Stimulated activated CD4-positive, alpha-beta T cell treated with anti-CD3 and anti-CD28 coated beads, TNF-alpha, amount 100 ng/mL, for 24 hours (primary cell): ENCODE measurements at regions not wholly inside any gene's neighbourhood (a gene's known extent, or its start where the extent isn't known, plus 50 kb on each side); places are given as distances from the start of the nearest gene placed in this dataset.

Source experiments
- DNase-seq, 3 experiments: peaks; one replicate each; pipeline ENCODE4 v3.0.0-alpha.2; 2020; ENCODE audit warnings: low read depth in 3 of 3

GRCh38 chrX:98362630-98363029, 1478.9 kb downstream of the RPA4 start:
- DNase-seq = no peak

GRCh38 chrX:98371994-98372393, 1488.3 kb downstream of the RPA4 start:
- no peak for DNase-seq

GRCh38 chrX:98379134-98379533, 1495.4 kb downstream of the RPA4 start:
- no peak for DNase-seq

- no peak for DNase-seq
Measured at GRCh38 chrX:98380106-98380505, 1496.4 kb downstream of the RPA4 start.

- no peak for DNase-seq
Measured at GRCh38 chrX:98380556-98380955, 1496.8 kb downstream of the RPA4 start.

GRCh38 chrX:98398542-98398941, 1514.8 kb downstream of the RPA4 start:
- DNase-seq = no peak

- DNase-seq = no peak
Measured at GRCh38 chrX:98405376-98405775, 1521.7 kb downstream of the RPA4 start.

- no peak for DNase-seq
Measured at GRCh38 chrX:98407584-98407983, 1523.9 kb downstream of the RPA4 start.

GRCh38 chrX:98409867-98410266, 1526.2 kb downstream of the RPA4 start:
- DNase-seq = no peak

GRCh38 chrX:98412058-98412457, 1528.3 kb downstream of the RPA4 start:
- no peak for DNase-seq

- no peak for DNase-seq
Measured at GRCh38 chrX:98422536-98422935, 1538.8 kb downstream of the RPA4 start.

- no peak for DNase-seq
Measured at GRCh38 chrX:98432413-98432812, 1548.7 kb downstream of the RPA4 start.

- no peak for DNase-seq
Measured at GRCh38 chrX:98448524-98448923, 1564.8 kb downstream of the RPA4 start.

GRCh38 chrX:98452456-98452855, 1568.7 kb downstream of the RPA4 start:
- no peak for DNase-seq

- no peak for DNase-seq
Measured at GRCh38 chrX:98459669-98460068, 1576.0 kb downstream of the RPA4 start.

- DNase-seq = no peak
Measured at GRCh38 chrX:98480606-98481005, 1596.9 kb downstream of the RPA4 start.

- no peak for DNase-seq
Measured at GRCh38 chrX:98481636-98482035, 1597.9 kb downstream of the RPA4 start.

GRCh38 chrX:98490670-98491069, 1607.0 kb downstream of the RPA4 start:
- no peak for DNase-seq

- DNase-seq = no peak
Measured at GRCh38 chrX:98501426-98501825, 1617.7 kb downstream of the RPA4 start.

- DNase-seq = no peak
Measured at GRCh38 chrX:98506907-98507306, 1623.2 kb downstream of the RPA4 start.

GRCh38 chrX:98514032-98514431, 1630.3 kb downstream of the RPA4 start:
- DNase-seq = no peak

- DNase-seq = no peak
Measured at GRCh38 chrX:98516120-98516519, 1632.4 kb downstream of the RPA4 start.

GRCh38 chrX:98523026-98523425, 1639.3 kb downstream of the RPA4 start:
- DNase-seq = no peak

GRCh38 chrX:98523521-98523920, 1639.8 kb downstream of the RPA4 start:
- DNase-seq = no peak

- no peak for DNase-seq
Measured at GRCh38 chrX:98548519-98548918, 1664.8 kb downstream of the RPA4 start.
